T-helper 22 cell (primary cell): ENCODE measurements at regions not wholly inside any gene's neighbourhood (a gene's known extent, or its start where the extent isn't known, plus 50 kb on each side); places are given as distances from the start of the nearest gene placed in this dataset.
"Not testable (repeated sequence)": the region's sequence is repeated elsewhere in the genome, so short reads cannot be mapped to it uniquely, and the experiment has no call there.

Experiments used
- DNase-seq: peaks from one replicate; pipeline ENCODE4 v3.0.0-alpha.2; 2020; ENCODE audit warnings: low read depth

DNA sequence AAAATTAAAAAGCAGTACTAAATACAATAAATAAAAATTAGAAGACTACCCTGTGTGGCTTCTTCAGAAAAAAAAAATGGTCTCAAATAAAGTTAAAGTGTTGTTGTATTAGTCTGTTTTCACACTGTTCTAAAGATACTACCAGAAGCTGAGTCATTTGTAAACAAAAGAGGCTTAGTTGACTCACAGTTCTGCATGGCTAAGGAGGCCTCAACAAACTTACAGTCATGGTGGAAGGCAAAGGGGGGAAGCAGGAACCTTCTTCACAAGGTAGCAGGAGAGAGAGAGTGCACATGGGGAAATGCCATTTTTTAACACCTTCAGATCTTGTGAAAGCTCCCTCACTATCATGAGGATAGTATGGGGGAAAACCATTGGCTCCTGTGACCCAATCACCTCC, 612.8 kb downstream of the RNF144A start:
- no peak for DNase-seq

DNA sequence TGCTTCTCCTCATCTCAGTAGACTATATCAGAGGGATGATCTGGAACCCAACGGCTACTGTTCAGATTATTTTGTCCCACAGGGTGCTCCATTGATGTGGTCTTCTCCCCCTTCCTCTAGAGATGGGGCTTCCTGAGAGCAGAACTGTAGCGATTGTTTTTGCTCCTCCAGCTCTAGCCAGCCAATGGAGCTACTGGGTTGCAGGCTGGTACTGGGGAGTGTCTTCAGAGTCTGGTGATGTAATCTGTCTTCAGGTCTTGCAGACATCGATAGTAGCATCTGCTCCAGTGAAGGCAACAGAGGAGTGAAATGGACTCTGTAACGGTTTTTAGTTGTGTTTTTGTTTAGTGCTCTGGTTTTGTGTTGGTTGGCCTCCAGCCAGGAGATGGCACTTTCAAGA, 621.9 kb downstream of the RNF144A start:
- DNase-seq, result no peak

DNA sequence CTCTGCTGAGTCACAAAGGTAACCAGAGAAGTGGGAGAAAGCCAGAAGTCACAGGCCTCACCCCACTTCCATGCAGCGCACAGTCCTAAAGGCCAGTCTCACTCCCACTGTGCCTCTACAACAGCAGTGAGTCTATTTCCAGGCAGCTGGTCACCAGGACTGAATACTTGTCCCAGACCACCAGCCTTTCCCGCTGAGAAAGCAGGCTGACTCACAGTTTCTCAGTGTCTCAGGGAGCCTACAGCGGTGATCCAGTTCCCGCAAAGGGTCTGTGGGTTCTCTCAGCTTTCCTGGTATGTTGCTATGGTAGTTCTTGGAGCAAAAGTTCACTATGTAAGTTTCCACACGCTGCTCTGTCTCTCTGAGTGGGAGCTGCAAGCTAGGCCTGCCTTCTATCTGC, 622.5 kb downstream of the RNF144A start:
- DNase-seq, result no peak

- DNase-seq, result no peak
Measured at GRCh38 chr2:7552825-7553570, 635.8 kb downstream of the RNF144A start.

- DNase-seq, result no peak
Measured at GRCh38 chr2:7555260-7555659, 638.0 kb downstream of the RNF144A start.

DNA sequence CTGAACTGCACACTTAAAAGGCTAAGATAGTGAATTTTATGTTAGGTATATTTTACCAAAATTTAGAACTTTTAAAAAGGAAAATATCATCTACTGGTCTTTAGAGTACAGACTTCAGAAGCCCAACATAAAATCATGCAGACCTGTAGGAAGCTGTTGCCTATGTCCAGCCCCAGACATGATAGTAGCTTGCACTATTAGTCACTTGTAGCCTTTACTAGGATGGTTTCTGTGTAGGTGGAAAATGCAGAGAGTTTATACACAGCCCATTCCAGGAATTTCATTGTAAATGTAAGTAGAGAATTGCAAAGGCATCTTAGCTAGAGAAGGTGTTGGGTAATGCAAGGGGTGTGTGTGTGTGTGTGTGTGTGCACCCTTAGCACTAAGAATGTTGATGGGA, 640.2 kb downstream of the RNF144A start:
- DNase-seq, result no peak

- DNase-seq, result no peak
Measured at GRCh38 chr2:7559791-7560190, 642.6 kb downstream of the RNF144A start.

DNA sequence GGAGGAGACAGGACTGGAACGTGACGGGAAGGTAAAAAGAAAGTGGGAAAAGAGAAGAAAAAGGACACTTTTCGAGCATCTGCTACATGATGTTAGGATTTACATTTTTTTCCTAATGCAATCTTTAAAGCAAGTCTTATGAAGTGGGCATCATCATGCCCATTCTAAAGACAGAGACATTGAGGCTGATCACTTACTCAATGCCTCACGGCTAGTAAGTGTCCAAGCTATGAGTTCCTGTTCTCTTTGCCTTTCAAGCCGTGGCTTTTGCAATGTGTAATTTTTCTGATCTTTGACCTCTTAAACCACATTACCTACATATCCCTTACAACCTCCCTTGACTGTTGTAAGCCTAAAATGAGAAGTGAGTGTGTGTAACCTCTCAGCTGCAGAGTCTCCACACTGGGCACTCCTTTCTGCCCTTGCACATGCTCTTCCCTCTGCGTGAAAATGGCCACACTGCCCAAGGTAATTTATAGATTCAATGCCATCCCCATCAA, 649.2 kb downstream of the RNF144A start:
- DNase-seq, result no peak

GRCh38 chr2:7567116-7567515, 649.9 kb downstream of the RNF144A start:
- DNase-seq, result not testable (repeated sequence)

DNA sequence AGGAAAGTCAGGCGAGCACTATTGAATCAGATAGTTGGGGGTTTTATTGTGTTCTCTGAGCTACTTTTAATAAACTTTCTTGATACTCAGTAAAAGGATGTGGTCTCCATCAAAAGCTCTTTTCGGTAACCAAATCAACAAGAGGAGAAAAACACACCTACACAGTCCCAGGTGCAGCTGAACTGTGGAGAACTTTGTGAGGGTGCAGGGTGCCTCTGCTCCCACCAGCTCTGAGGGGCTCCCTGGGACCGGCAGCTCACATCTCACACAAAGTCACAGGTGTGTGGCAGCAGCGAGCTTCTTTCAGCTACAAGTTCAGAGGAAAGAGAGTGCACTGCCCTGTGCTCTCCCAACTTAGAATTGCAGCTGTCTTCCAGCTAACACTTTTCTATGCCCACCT, 650.4 kb downstream of the RNF144A start:
- no peak for DNase-seq

GRCh38 chr2:7570247-7570646, 653.0 kb downstream of the RNF144A start:
- no peak for DNase-seq

- no peak for DNase-seq
Measured at GRCh38 chr2:7571701-7572100, 654.5 kb downstream of the RNF144A start.

GRCh38 chr2:7572450-7572849, 655.2 kb downstream of the RNF144A start:
- no peak for DNase-seq

DNA sequence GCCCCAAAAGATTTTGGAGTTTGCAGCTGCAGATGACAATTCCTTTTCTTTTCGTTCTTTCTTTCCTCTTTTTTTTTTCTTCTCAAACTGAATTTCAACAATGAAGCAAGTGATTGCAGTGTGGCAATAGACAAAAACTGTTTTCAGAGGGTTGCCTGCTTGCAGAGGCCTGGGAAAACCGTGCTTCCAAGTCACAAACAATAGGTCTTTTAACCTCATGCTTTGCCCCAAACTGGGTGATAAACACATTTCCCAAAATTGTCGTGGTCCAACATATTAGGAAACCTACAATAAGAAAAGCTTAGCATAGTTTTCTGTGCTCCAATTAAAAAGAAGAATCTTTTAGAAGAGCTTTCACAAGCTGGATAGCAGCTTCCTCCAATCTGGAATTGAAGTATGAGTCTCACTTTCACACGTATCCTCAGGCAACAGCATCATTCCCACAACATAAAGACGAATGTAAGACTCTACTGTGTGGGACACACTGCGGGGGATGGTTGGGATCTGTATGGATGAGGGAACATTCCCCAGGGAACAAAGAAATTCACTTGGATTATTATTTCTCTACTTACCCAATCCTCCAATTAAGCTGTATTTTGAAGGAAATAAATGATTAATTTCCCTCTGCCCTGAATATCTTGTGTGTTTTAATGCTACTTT, 656.1 kb downstream of the RNF144A start:
- DNase-seq, result no peak

DNA sequence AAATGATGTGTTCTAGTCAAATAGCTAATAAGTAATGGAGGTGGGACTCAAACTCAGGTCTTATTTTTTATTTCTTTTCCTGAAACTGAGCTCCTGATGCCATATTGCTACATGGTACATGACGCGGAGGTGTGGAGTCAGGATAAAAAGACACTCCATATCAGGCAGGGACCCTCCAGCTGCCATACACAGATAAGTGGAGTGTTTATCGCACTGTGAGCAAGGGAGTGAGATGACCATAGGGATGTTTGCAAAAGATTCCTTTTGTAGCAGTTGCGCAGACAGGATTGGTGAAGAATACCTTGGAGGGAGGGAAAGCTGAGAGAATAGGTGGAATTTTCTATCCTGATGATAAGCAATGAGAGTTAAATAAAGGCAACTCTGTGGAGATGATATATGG, 657.2 kb downstream of the RNF144A start:
- DNase-seq, result no peak

- no peak for DNase-seq
Measured at GRCh38 chr2:7577769-7578168, 660.6 kb downstream of the RNF144A start.

GRCh38 chr2:7584017-7584416, 666.8 kb downstream of the RNF144A start:
- no peak for DNase-seq

DNA sequence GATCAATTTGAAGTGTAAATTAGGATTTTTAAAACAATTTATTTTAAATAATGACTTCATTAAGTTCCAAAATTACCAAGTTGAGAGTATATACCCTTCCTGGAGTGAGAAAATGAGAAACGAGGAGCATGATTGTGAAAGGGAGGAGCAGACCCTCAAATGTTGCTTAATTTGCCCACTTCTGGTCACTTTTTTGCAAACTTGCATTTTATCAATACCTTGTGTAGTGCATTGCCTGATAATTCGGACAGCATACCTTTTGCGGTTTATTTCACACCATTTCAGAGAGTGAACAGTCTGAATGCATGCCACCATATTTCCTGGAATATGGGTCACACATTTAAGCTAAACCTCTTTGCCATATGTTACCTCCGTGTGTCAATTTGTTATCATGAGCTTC, 669.7 kb downstream of the RNF144A start:
- no peak for DNase-seq

DNA sequence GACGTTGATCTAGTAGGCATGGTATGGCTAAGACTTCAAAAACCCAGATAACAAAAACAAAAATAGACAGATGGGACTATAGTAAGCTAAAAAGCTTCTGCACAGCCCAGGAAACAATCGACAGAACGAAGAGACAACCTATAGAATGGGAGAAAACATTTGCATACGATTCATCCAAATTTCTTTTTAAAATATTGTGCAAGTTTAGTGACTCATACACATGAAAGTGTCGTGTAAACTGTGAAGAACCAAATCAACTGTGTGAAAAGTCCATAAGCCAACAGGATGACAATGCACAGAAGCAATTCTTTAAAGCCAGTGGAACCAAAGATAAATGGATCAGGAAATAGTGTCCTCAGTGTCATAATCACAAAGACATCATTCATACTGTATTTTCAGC, 671.1 kb downstream of the RNF144A start:
- no peak for DNase-seq

GRCh38 chr2:7592618-7593140, 675.5 kb downstream of the RNF144A start:
- DNase-seq, result no peak

GRCh38 chr2:7593360-7593759, 676.1 kb downstream of the RNF144A start:
- DNase-seq, result no peak

DNA sequence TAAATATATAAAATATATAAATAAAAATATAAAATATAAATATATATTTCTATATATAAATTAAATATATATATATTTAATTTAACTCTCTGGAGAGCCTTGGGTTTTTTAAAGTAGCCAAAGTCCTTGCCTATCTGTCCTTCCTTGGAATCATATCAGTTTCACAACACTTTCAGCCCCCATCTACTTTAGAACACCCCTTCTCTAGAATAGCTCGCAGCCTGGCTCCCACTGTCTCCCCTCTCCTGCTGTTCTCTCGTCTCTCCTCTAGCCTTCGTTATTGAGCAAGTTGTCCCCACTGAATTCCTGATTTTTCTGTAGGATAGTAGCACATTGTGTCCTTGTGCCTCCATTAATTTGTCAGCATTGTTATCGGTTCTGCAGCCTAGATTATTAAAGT, 677.0 kb downstream of the RNF144A start:
- no peak for DNase-seq

GRCh38 chr2:7595206-7595605, 678.0 kb downstream of the RNF144A start:
- no peak for DNase-seq

DNA sequence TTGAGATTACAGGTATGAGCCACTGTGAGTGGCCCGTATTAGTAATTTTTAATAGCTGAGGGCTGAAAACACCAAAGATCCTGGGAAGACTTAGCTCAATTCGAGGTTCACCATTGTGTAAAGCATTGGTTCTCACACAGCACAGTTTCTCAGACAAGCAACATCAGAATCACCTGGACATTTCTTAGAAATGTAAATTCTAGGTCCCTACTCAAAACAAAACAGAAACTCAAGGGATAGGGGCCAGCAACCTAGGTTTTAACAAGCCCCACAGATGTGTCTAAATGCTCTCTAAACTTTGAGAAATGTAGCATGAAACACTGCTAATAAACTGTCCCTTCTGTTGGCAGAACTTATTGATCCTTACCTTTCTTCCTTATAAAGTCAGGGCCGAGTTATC, 681.2 kb downstream of the RNF144A start:
- no peak for DNase-seq
